IMR-90 (cell line): ENCODE measurements at regions not wholly inside any gene's neighbourhood (a gene's known extent, or its start where the extent isn't known, plus 50 kb on each side); places are given as distances from the start of the nearest gene placed in this dataset.

Experiments
- ATAC-seq: fragments of 200-7000 bp; cut with Tn5 transposase; 2 replicates; pipeline ENCODE4 v1.9.1; 2020; ENCODE audit warnings: low read depth, mild to moderate bottlenecking, moderate library complexity
- BruUV-seq: library from RNA; stranded (reverse); fragments of 400-500 nt; replicated peaks from 2 replicates; lab custom pipeline; 2021; lab: Mats Ljungman, UMichigan
- CTCF ChIA-PET: fragments of 300-600 bp; formaldehyde crosslinking; extraction: SDS; loops from one replicate; lab custom pipeline; 2021; ENCODE audit warnings: antibody characterized with exemption; lab: Yijun Ruan, JAX
- POLR2A ChIA-PET: fragments of 300-600 bp; sonication (Branson Sonifier 250); formaldehyde crosslinking; loops from one replicate; lab custom pipeline; 2022; ENCODE audit warnings: antibody characterized with exemption; ENCODE audit not compliant: unreplicated experiment; lab: Charles Lee
- DNase-seq: peaks from one replicate; pipeline ENCODE4 v3.0.0; 2013
- H2AFZ ChIP-seq: replicated peaks from 2 replicates; pipeline ENCODE3; 2013; ENCODE audit warnings: low read length, mild to moderate bottlenecking; ENCODE audit not compliant: poor library complexity
- H2AK5ac ChIP-seq: 2 replicates; pipeline ENCODE4 v1.6.1; 2013; ENCODE audit warnings: low read depth, low read length, inconsistent platforms
- H2AK9ac ChIP-seq: replicated peaks from 2 replicates; pipeline ENCODE3; 2013; ENCODE audit warnings: mild to moderate bottlenecking, low read depth, low read length, moderate library complexity; ENCODE audit not compliant: poor library complexity
- H2BK120ac ChIP-seq: 2 replicates; pipeline ENCODE4 v1.6.1; 2013; ENCODE audit warnings: low read depth, low read length, inconsistent platforms
- H2BK15ac ChIP-seq: 3 replicates; pipeline ENCODE4 v1.6.1; 2013; ENCODE audit warnings: low read depth, low read length, inconsistent platforms
- H2BK20ac ChIP-seq: 2 replicates; pipeline ENCODE4 v1.6.1; 2013; ENCODE audit warnings: low read depth, mild to moderate bottlenecking, inconsistent platforms, low read length, moderate library complexity
- H2BK5ac ChIP-seq: 2 replicates; pipeline ENCODE4 v1.6.1; 2013; ENCODE audit warnings: mild to moderate bottlenecking, low read depth, low read length, inconsistent platforms; ENCODE audit not compliant: poor library complexity, severe bottlenecking
- H3K14ac ChIP-seq: replicated peaks from 2 replicates; pipeline ENCODE4 v1.6.1; 2013; ENCODE audit warnings: low read depth, low read length, inconsistent platforms
- H3K18ac ChIP-seq: 2 replicates; pipeline ENCODE4 v1.6.1; 2013; ENCODE audit warnings: low read depth, low read length, control low read depth
- H3K23ac ChIP-seq: 2 replicates; pipeline ENCODE4 v1.6.1; 2013; ENCODE audit warnings: low read depth, low read length, inconsistent platforms
- H3K27ac ChIP-seq: 2 replicates; pipeline ENCODE4 v1.5.1; 2013; ENCODE audit warnings: mild to moderate bottlenecking, control low read depth, low read length; ENCODE audit not compliant: insufficient read depth
- H3K27me3 ChIP-seq: 2 replicates; pipeline ENCODE4 v1.6.1; 2013; ENCODE audit warnings: low read length; ENCODE audit not compliant: control insufficient read depth, insufficient read depth
- H3K36me3 ChIP-seq: 2 replicates; pipeline ENCODE4 v1.6.1; 2013; ENCODE audit warnings: low read length, mixed read lengths; ENCODE audit not compliant: control insufficient read depth, insufficient read depth
- H3K4ac ChIP-seq: 2 replicates; pipeline ENCODE4 v1.6.1; 2013; ENCODE audit warnings: low read depth, low read length, inconsistent platforms
- H3K4me1 ChIP-seq: 2 replicates; pipeline ENCODE4 v1.6.1; 2013; ENCODE audit warnings: low read length, mixed read lengths; ENCODE audit not compliant: control insufficient read depth, insufficient read depth
- H3K4me2 ChIP-seq: 2 replicates; pipeline ENCODE4 v1.6.1; 2013; ENCODE audit warnings: low read depth, mild to moderate bottlenecking, control low read depth, low read length, moderate library complexity
- H3K4me3 ChIP-seq: 2 replicates; pipeline ENCODE4 v1.5.1; 2013; ENCODE audit warnings: low read depth, mild to moderate bottlenecking, control low read depth, low read length, moderate library complexity; ENCODE audit not compliant: insufficient read depth
- H3K56ac ChIP-seq: 2 replicates; pipeline ENCODE4 v1.6.1; 2013; ENCODE audit warnings: low read length, inconsistent platforms; ENCODE audit not compliant: insufficient read depth; ENCODE audit errors: extremely low read depth
- H3K79me1 ChIP-seq, 2 experiments: 2 replicates each; pipeline ENCODE4 v1.6.1; 2013; ENCODE audit warnings: low read length in 2 of 2, inconsistent platforms in 1 of 2, low read depth in 1 of 2
- H3K9ac ChIP-seq: 2 replicates; pipeline ENCODE4 v1.6.1; 2013; ENCODE audit warnings: low read depth, low read length, control low read depth
- H3K9me1 ChIP-seq: 2 replicates; pipeline ENCODE4 v1.6.1; 2013; ENCODE audit warnings: low read length, inconsistent platforms; ENCODE audit not compliant: insufficient read depth
- H3K9me3 ChIP-seq: 2 replicates; pipeline ENCODE4 v1.6.1; 2013; ENCODE audit warnings: low read length; ENCODE audit not compliant: control insufficient read depth, insufficient read depth
- H4K20me1 ChIP-seq: 2 replicates; pipeline ENCODE4 v1.6.1; 2013; ENCODE audit warnings: low read length, inconsistent platforms; ENCODE audit not compliant: insufficient read depth
- H4K5ac ChIP-seq: 2 replicates; pipeline ENCODE4 v1.6.1; 2013; ENCODE audit warnings: mild to moderate bottlenecking, low read depth, low read length, control low read depth
- H4K8ac ChIP-seq, 2 experiments: 2 replicates each; pipeline ENCODE4 v1.6.1; 2013; ENCODE audit warnings: low read depth in 2 of 2, low read length in 2 of 2, control low read depth in 1 of 2, inconsistent platforms in 1 of 2
- H4K91ac ChIP-seq: 2 replicates; pipeline ENCODE4 v1.6.1; 2013; ENCODE audit warnings: low read depth, low read length, inconsistent platforms; ENCODE audit not compliant: insufficient read depth
- CEBPB ChIP-seq: IDR thresholded peaks from 2 replicates; pipeline ENCODE4 v1.6.1; 2012; ENCODE audit warnings: low read depth, low read length, improper control_type of control experiment
- CHD1 ChIP-seq: IDR thresholded peaks from 2 replicates; pipeline ENCODE4 v1.6.1; 2012; ENCODE audit warnings: low read depth, low read length, improper control_type of control experiment
- FOS ChIP-seq: fragments of 150-350 bp; IDR thresholded peaks from 2 replicates; pipeline ENCODE4 v1.6.1; 2016; ENCODE audit warnings: low read depth, low read length
- MAFK ChIP-seq: IDR thresholded peaks from 2 replicates; pipeline ENCODE4 v1.6.1; 2012; ENCODE audit warnings: low read depth, low read length, improper control_type of control experiment
- NFE2L2 ChIP-seq: fragments of 150-350 bp; IDR thresholded peaks from 2 replicates; pipeline ENCODE4 v1.6.1; 2016; ENCODE audit warnings: low read depth, mild to moderate bottlenecking, low read length
- RFX5 ChIP-seq: IDR thresholded peaks from 2 replicates; pipeline ENCODE4 v1.8.0; 2012; ENCODE audit warnings: low read depth, mild to moderate bottlenecking, low read length, moderate library complexity
- SMC3 ChIP-seq: fragments of 150-350 bp; IDR thresholded peaks from 2 replicates; pipeline ENCODE4 v1.6.1; 2016; ENCODE audit warnings: low read depth, mild to moderate bottlenecking, antibody characterized with exemption, low read length, moderate library complexity
- USF2 ChIP-seq: fragments of 150-350 bp; IDR thresholded peaks from 2 replicates; pipeline ENCODE4 v1.6.1; 2017; ENCODE audit warnings: mild to moderate bottlenecking, antibody characterized with exemption, low read length, low read depth
- WGBS, 2 experiments: methylation state at CpG; one replicate each; pipeline versions ENCODE4 v1.1.5 to v1.1.7; 2013; ENCODE audit warnings: missing lambda C conversion rate in 2 of 2; ENCODE audit not compliant: insufficient read length in 1 of 2; ENCODE audit errors: extremely low coverage in 2 of 2; 5-methylcytosine and 5-hydroxymethylcytosine counted together
- dilution Hi-C: fragments of 300-500 bp; cut with HindIII; formaldehyde crosslinking; loops from one replicate; pipeline ENCODE4 v1.14.3; 2018; ENCODE audit warnings: low sequenced_read_pairs; ENCODE audit not compliant: unreplicated experiment
- in situ Hi-C: fragments of 300-500 bp; cut with MboI; formaldehyde crosslinking; loops from 3 replicates; pipeline ENCODE4 v1.14.3; 2019; ENCODE audit warnings: low sequenced_read_pairs, inconsistent platforms, mixed read lengths
- intact Hi-C: fragments of 100-400 bp; cut with micrococcal nuclease; formaldehyde crosslinking; loops from 2 replicates; pipeline ENCODE4 v1.10.0; 2022
- TF ChIP-seq, protein P1 (sequence below): fragments of 150-350 bp; IDR thresholded peaks from 2 replicates; pipeline ENCODE4 v1.6.1; 2016; ENCODE audit warnings: low read depth, mild to moderate bottlenecking, low read length, moderate library complexity, borderline replicate concordance

DNA sequence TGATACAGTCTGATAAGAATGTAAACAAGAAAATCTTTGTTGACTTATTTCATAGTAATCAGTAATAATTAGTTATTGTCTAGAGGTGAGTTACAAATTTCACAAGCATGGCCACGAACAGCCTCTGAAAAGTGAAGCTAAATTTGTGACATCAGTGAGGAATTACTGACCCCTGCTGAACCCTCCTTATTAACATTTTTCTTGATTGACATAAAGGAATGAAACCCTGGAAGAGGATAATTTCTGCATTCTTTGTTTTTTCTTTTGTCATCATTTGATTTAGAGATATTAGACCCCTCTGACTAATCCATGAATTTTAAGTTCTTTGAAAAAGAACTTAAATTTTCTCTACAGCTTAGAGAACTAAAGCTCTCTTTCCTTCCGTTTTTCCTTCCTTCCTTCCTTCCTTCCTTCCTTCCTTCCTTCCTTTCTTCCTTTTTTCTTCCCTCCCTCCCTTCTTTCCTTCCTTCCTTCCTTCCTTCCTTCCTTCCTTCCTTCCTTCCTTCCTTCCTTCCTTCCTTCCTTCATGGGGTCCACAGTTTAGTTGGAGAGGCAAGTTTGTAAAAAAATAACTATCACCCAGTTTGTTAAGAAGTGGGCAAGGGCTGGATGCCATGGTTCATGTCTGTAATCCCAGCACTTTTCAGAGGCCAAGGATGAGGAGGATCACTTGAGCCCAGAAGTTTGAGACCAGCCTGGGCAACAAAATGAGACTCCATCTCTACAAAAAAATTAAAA is 387.0 kb downstream of the MTX2 start:
- dilution Hi-C loops (no loop called here), intact Hi-C loops (loop anchor here (10.0 kb wide), 1 partner anchor 1099 kb away; no protein-coding TSS in a partner anchor), in situ Hi-C loops (no loop called here)
- peaks cover 3% of the 10 kb centered on the region; the same call in 1 of the 2 replicates for H3K27me3 ChIP-seq
- no TSS peak for BruUV-seq
- H3K56ac ChIP-seq = no peak overlapping the region
- TF ChIP-seq NFE2L2 (no peak), CEBPB (no peak), MAFK (no peak), FOS (no peak), CHD1 (no peak), RFX5 (no peak), SMC3 (no peak), USF2 (no peak)
- TF ChIP-seq, protein P1, sequence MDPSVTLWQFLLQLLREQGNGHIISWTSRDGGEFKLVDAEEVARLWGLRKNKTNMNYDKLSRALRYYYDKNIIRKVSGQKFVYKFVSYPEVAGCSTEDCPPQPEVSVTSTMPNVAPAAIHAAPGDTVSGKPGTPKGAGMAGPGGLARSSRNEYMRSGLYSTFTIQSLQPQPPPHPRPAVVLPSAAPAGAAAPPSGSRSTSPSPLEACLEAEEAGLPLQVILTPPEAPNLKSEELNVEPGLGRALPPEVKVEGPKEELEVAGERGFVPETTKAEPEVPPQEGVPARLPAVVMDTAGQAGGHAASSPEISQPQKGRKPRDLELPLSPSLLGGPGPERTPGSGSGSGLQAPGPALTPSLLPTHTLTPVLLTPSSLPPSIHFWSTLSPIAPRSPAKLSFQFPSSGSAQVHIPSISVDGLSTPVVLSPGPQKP = no peak
- no peak overlapping the region for H3K4me2 ChIP-seq
- no peak overlapping the region for H2BK120ac ChIP-seq
- H4K8ac ChIP-seq = no peak overlapping the region
- no peak overlapping the region for H2BK5ac ChIP-seq
- no peak overlapping the region for H2BK15ac ChIP-seq
- no peak overlapping the region for H3K4ac ChIP-seq
- H2AK9ac ChIP-seq = no peak overlapping the region
- WGBS, 2 experiments = no CpG with 5 or more reads among the region's 2 CpGs
- H4K5ac ChIP-seq = no peak overlapping the region
- no peak overlapping the region for H3K23ac ChIP-seq
- H3K4me1 ChIP-seq = no peaks in the 10 kb centered on the region
- no peaks in the 10 kb centered on the region for H3K79me1 ChIP-seq
- H3K27ac ChIP-seq = no peak overlapping the region
- H3K9me3 ChIP-seq = no peaks in the 10 kb centered on the region
- no peak overlapping the region for H2AFZ ChIP-seq
- H3K14ac ChIP-seq = no peak overlapping the region
- H3K18ac ChIP-seq = no peak overlapping the region
- no peaks in the 10 kb centered on the region for H3K9me1 ChIP-seq
- CTCF ChIA-PET = interaction anchor here (0.5 kb wide), 1 partner anchor 455 kb away, joined by 4 read pairs; no protein-coding TSS in a partner anchor
- no peak overlapping the region for H4K91ac ChIP-seq
- H2BK20ac ChIP-seq = no peak overlapping the region
- POLR2A ChIA-PET = no interaction called here
- H3K36me3 ChIP-seq = no peaks in the 10 kb centered on the region
- no peaks in the 10 kb centered on the region for H4K20me1 ChIP-seq
- no peak overlapping the region for H3K4me3 ChIP-seq
- no peak overlapping the region for H2AK5ac ChIP-seq
- DNase-seq = no peak
- H3K9ac ChIP-seq = no peak overlapping the region
- no peak for ATAC-seq
